ENCODE measurements at regions not wholly inside any gene's neighbourhood (a gene's known extent, or its start where the extent isn't known, plus 50 kb on each side); places are given as distances from the start of the nearest gene placed in this dataset.

- Histone ChIP-seq H3K4me3 (no peak overlapping the region), H3K27ac (no peak overlapping the region), H3K9me3 (no peaks in the 10 kb centered on the region), H3K36me3 (no peaks in the 10 kb centered on the region), H3K4me1 (peaks cover 0 to 12% (median 8%) of the 10 kb centered on the region in 9 donors), H3K27me3 (peaks cover 0 to 69% (median 50%) of the 10 kb centered on the region in 7 donors)
- WGBS, 2 donors: 53 to 56% methylated on average over 7 of the region's 7 CpGs
- intact Hi-C loops (cut with DNase I): loop anchor here in 5 of 10 donors (5.0 to 10.0 kb wide), 5 partner anchors 335 to 425 kb away; no protein-coding TSS in a partner anchor
- ATAC-seq: no peak
- TF ChIP-seq CTCF (IDR thresholded peaks at IDR 0.05): no peak
- no peak for DNase-seq
Measured at GRCh38 chr10:131450216-131450765, 138.8 kb upstream of the TCERG1L start.

DNA sequence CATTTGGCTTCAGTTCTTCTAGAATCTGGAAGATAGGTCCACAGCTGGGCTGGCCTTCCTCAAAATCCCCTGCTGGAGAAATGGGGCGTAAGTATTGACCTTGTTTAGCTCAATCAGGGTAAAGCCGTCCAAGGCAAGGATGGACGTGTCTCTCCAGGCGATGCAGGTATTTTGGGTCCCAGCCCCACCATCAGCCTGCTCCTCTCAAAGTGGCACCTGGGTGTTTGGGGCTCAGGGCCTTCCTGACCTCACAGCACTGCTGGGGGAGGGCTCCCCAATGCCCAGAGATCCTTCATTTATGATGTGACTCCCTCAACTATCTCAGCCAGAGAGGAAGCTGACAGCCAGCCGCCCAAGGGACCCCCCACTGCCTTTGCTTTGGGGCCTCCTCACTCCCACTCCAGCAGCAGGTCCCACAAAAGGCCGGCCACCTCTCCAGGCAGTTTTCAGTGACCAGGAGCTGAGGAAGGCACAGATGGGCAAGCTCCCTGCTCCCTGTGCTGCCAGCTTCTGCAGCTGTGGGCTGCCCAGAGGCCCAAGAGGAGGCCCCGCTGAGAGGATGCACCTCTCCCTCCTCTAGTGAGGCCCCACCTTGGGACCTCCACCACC, 140.0 kb upstream of the TCERG1L start:
- H3K9me3 ChIP-seq: no peaks in the 10 kb centered on the region
- intact Hi-C loops (cut with DNase I): loop anchor here in 6 of 10 donors (2.0 to 10.0 kb wide), 6 partner anchors 333 to 423 kb away; no protein-coding TSS in a partner anchor
- H3K36me3 ChIP-seq: no peaks in the 10 kb centered on the region
- 89 to 91% methylated on average over 7 of the region's 7 CpGs for whole genome bisulfite sequencing, 2 donors
- ATAC-seq (no peak), DNase-seq (no peak)
- H3K4me3 ChIP-seq: no peak overlapping the region
- TF ChIP-seq CTCF (IDR thresholded peaks at IDR 0.05): no peak
- H3K4me1 ChIP-seq: peaks cover 0 to 12% (median 8%) of the 10 kb centered on the region in 9 donors
- H3K27ac ChIP-seq: no peak overlapping the region
- peaks cover 0 to 71% (median 55%) of the 10 kb centered on the region in 7 donors for H3K27me3 ChIP-seq

- WGBS, 2 donors: 21 to 24% methylated on average over 33 of the region's 33 CpGs
- intact Hi-C loops (cut with DNase I): loop anchor here in 6 of 10 donors (2.0 to 10.0 kb wide), 6 partner anchors 332 to 422 kb away; no protein-coding TSS in a partner anchor
Measured at GRCh38 chr10:131452926-131453720, 141.6 kb upstream of the TCERG1L start.

More at GRCh38 chr10:131452926-131453720, 141.6 kb upstream of the TCERG1L start:
- no peak for TF ChIP-seq CTCF (IDR thresholded peaks at IDR 0.05)
- H3K36me3 ChIP-seq: no peaks in the 10 kb centered on the region
- no peak overlapping the region for H3K27ac ChIP-seq
- H3K4me3 ChIP-seq: peak overlapping the region in 9 of 10 donors; percentile 3 to 52 (median 35)
- peaks cover 0 to 70% (median 64%) of the 10 kb centered on the region in 7 donors for H3K27me3 ChIP-seq
- peaks cover 0 to 12% (median 8%) of the 10 kb centered on the region in 9 donors for H3K4me1 ChIP-seq
- H3K9me3 ChIP-seq: no peaks in the 10 kb centered on the region
- ATAC-seq (peak; percentile 46 to 74 (median 54)), DNase-seq (peak; percentile 11 to 27)

All from heart right ventricle (tissue), 16 donors.